GM21447 (cell line): ENCODE measurements at regions not wholly inside any gene's neighbourhood (a gene's known extent, or its start where the extent isn't known, plus 50 kb on each side); places are given as distances from the start of the nearest gene placed in this dataset.

Source experiments
- ATAC-seq: cut with Tn5 transposase; IDR thresholded peaks from one replicate; pipeline ENCODE4 v1.9.1; 2021; ENCODE audit not compliant: unreplicated experiment

DNA sequence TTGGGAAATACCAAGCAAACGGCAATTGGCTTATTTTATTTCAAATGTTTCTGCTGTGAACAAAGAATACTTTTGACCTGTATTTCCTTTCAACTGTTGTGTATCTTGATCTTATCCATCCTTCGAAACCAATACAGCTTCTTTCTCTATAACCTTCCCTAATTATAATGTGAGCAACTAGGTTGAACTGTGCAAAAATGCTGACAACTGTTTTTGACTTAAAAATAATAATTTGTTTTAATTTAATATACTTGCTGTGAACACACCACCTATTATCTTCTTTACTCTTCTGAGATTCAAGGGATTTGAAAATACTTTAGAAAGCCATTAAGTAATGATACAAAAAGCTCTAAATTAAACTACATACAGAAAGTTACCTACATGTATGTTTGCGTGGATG lies 682.5 kb upstream of the CCDC179 start:
- ATAC-seq = no peak

DNA sequence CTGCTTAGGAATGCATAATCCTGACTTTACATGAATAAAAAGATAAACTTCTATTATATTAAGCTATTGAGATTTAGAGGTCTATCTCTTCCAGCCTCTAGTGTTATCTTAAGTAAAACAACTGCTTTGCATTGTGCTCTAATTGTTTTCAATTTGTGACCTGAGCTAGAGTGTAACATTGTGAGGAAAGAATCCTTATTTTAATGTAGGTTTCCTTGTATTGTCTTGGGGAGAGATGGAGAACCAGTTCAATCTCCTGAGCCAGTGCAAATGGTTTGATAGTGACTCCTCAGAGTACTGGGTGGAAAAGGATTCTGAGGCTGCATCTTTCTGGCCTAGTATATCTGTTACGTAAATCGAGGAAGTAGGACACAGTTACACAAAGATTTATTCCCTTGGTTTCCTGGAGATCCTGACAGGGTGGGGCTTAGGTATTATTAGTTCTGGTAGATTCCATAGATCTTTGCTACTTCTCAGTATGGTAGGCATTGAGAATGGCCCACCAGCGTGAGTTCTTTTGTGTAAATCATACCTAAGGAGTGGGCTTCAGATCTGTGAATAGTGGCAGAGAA lies 683.5 kb upstream of the CCDC179 start:
- no peak for ATAC-seq

DNA sequence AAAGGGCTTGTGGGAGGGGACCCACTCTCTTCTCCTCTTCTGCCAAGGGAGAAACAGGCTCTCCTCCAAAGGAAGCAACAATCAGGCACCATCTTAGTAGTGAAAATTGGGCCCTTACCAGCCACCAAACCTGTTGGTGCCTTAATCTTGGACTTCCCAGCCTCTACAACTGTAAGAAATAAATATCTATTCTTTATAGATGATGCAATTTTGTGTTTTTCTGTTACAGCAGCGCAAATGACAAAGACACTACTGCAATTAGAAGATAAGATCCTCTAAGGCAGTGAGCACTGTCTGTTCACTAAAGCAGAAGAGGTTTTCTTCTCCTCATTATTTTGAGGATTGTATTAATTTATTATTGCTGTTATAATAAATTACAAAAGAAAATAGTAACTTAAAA lies 691.4 kb upstream of the CCDC179 start:
- ATAC-seq = no peak

DNA sequence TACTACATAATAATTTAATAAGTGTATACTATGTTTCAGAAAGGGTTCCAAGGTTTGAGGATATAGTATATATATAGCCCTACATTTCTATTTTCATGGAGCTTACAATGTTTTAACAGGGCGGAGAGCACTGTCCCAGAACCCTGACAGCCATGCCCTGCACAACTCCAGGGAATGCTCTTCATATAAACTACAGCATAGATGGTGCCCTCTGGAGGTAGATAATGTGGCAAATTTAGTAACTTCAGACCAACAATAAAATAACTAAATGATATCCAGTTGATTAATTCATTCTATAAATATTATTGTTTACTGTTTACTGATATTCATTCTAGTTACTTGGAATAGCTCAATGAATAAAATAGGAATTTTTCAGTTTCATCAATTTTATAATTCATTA lies 693.7 kb upstream of the CCDC179 start:
- no peak for ATAC-seq

DNA sequence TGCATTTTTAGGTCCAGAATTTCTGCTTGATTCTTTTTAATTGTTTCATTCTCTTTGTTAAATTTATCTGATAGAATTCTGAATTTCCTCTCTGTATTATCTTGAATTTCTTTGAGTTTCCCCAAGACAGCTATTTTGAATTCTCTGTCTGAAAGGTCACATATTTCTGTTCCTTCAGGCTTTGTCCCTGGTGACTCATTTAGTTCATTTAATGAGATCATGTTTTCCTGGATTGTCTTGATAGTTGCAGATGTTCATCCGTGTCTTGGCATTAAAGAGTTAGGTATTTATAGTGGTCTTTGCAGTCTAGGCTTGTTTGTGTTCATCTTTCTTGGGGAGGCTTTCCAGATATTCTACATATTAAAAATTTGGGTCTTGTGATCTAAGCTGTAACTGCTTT lies 694.8 kb upstream of the CCDC179 start:
- no peak for ATAC-seq

DNA sequence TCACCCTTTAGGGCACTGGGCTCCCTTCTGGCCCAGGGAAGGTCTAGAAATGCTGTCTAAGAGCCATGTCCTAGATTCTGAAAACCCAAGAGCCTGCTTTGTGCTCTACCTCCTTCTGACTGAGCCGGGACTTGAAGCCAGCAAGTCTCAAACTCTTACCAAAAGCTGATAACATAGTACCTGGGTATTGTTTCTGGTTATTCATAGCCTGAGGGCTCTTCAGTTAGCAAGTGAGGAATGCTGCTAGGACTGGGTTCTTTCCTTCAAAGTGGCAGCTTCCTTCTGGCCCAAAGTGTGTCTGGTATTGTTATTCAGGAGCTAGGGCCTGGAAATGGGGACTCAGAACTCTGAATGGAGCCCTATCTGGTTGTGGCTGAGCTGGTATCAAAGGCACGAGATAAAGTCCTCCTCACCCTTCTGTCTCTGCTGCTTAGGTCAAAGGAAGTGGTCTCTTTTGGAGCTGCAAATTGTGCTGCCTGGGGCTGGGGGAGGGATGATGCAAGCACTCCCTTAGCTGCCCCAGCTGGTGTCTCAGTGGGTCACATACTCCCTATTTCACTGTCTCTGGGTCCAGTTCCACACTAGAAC lies 696.0 kb upstream of the CCDC179 start:
- no peak for ATAC-seq

DNA sequence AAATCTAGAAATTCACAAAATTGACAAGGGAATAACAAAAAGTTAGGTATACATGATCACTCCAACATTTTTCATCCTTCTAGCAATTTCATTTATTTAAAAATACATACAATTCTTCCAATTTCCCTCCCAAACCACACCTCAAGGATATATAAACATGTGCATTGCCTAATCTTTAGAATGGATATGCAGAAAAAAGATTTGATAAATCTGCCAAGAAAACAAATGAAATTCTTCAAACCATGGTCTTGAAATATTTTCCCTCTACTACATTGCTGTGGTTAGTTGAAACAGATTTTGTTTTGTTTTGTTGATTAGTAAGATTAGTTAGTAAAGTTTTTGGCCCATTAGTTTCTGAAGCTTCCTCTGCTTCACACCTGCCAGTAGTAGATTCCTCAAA lies 703.3 kb upstream of the CCDC179 start:
- ATAC-seq = no peak

DNA sequence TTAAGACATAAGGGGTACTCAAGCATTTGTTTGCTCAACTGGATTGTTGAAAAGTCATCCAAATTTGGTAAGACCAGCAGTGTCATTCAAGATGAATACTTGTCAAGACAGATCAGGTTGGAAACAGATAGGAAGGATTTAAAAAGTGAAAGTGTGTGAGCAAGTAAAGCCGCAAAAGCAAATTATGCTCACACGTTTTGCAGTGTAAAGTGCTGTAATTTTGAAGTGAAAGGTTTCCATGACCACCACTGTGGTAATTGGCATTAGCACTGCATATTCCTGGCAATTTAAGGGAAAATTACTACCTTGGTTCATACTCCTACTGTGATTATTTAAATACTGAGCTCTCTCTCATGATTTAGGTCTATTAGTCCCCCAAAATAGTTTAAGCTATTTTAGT lies 704.1 kb upstream of the CCDC179 start:
- no peak for ATAC-seq

DNA sequence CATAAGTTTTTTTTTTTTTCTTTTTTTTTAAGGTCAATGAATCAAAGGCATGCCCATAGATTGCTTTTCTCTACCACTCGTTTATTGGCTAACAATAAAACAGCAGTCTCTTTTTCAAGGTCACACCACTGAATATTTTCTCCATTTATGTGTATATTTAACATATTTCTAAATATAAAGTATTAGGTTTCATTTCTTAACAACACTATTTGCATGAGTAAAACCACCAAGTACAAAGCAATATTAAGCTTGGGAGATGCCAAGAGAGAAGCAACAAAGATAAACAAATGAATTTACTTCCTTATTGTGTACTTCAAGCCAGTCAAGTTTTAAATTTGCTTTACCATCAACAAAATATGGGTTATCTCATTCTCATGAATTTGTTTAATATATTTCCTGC lies 708.9 kb upstream of the CCDC179 start:
- no peak for ATAC-seq

DNA sequence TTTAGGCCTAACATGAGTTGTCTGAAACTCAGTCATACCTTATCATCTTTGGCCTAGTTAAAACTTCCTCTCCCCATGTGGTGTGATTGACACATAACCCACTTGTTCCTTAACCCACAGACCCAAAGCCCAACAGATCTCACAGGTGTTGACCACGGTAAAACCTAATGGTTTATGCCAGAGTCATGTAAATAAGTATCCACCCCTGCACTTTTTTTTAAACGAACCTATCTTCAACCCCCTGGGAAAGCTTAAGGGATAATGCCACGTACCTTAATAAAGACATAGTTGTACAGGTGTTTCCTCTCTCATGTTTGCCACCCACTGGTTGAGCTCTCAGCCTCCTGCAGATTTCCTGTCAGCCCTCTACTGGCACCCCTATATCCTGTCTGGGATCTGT lies 709.3 kb upstream of the CCDC179 start:
- no peak for ATAC-seq

DNA sequence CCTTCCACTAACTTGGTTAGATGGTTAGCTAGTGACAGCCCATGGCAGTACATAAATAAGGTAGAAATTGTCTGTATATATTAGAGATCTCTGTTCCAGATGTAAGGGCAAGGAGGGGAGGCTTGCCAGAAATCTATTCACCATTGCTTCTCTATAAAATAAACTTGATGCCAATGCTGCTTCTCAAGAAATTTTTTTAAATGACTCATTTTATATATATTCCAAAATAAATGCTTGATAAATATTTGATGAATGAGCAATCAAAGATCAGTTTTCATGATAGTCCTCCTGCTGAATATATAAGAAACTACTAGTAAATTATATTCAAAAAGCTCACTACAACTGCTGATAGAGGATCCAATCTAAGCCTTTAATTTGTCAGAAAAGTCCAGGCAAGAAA lies 710.6 kb upstream of the CCDC179 start:
- ATAC-seq = no peak

DNA sequence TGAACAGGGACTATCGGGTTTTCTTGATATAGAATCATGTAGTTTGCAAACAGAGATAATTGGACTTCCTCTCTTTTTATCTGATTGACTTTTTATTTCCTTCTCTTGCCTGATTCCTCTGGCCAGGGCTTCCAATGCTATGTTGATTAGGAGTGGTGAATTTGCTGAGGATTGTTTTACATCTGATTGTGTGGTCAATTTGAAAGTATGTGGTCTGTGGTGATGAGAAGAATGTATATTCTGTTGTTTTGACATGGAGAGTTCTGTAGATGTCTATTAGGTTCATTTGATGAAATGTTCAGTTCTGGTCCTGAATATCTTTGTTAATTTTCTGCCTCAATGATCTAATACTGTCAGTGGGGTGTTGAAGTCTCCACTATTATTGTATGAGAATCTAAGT lies 713.2 kb upstream of the CCDC179 start:
- ATAC-seq = no peak

DNA sequence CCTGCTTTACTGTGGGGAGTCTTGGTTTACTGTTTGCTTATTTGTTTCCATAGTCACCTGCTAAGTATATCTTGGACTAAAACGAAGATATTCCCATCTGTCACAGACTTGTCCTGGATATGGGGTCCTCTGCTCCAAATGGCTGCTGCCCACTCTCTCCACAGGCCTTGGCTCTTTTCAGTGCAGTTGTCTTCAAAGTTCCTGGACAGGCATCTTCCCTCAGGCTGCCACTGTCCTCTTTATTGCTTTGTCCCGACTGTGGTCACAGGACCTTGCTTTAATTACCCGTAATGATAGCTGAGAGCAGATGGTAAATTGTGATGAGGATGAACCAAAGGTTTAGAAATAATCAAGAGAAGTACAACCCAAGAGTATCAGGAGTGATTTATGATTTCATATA lies 713.9 kb upstream of the CCDC179 start:
- no peak for ATAC-seq

DNA sequence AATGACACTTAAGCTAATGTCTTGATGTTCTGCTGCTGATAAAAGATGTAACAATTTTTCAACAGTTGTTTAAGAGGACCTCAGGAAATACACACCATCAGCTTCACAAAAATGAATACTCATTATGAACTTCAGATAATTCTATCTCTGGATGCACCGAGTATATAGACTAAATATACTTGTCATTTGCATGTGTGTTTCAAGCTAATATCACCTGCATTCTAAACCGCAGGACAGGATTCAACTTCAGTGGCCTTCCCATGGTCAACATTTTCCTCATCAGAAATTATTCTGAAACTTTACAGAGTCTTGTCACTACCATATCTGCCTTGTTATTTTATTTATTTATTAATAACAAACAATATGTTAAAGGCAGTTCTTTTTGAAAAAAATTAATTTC lies 717.0 kb upstream of the CCDC179 start:
- ATAC-seq = no peak

DNA sequence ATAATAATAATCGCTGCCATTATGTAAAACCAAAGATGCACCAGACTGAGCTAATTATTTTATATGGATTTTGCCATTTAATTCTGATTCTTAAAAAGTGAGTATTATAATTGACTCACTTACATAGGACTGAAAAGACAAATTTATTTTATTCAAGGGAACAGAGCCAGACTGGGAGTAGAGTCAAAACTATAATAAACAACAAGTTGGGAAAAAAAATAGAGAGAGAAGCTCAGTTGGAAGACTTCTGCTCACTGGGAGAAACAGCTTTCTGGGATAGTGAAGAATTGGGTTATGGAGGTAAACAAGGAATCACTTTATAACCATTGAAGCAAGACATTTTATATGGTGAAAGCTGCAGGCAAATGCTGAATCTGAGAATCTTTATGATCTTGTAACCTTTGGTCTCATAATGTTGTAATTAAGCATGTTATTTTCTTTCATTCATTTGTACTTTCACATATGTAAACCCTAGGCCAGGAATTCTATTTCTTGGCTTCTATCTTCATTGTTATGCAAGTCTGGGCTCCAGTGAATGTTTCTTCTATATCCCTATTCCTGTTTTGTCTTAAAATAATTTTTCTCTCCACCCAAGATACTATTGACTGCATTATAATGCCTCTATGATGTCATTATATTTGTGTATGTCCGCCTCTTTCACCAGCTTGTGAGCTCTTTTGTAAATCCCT lies 725.3 kb upstream of the CCDC179 start:
- no peak for ATAC-seq

DNA sequence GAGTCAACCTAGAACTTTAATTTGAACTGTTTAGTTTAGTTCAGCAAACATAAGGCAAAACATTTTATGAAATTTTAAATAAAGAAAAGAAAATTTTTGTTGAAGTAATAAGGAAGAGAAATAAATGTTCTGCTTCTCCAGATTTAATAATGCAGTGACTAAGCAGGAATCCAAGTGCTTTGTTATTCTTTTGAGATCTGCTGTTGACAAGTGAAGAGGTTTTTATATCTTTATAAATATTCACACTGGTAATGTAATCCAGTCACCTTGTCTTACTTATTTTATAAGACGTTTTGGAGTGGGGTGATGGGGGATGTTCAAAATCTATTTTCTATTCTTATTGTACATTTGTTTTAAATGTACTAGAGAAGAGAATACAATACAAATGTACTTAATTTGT lies 725.9 kb upstream of the CCDC179 start:
- no peak for ATAC-seq

DNA sequence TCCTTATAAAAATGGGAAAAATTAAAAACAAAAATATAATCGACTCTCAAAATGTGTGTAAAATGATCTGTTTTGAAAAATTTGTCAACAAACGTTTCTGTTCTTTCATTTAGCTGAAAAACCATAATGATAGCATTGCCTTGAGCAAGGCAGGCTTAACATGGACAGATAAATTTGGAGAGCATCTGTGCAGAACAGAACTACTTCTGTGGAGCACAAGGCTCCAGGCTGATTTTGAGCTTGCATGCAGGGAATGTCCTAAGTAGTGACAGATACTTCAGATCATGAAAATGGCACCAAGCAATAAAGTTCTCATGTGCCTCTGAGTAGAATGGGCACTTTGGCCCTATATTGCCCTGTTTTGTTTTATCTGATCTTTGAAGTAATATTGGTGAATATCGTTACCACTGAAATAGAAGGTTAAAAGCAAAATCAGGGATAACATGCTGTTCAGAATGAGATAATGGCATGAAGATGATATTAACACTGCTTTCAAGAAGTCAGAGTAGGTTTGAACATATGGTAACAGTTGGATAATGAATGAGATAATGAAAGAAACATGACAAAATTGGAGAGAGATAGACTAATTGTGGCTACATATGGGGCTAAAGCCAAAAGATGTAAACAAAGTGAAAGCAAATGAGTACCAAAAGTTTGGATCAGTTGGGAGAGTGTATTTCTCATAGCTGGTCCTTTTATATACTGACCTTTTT lies 730.5 kb upstream of the CCDC179 start:
- no peak for ATAC-seq

DNA sequence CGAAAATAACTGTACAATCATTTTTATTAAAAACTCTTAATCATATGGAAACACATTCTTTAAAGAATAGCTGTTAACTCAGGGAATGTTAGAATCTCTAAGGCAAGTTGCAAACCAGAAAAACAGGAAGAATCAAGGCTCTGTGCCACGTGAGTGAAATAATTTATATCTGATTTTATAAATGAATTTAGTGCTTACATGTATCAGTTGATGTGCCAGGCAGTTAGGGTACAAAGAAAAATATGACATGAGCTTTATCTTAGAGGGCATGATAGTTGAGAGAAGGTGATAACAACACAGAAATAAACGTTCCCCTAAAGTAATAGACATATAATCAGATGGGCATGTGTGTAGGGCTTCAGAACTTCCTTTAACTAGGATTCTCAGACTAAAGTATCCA lies 734.5 kb upstream of the CCDC179 start:
- no peak for ATAC-seq

DNA sequence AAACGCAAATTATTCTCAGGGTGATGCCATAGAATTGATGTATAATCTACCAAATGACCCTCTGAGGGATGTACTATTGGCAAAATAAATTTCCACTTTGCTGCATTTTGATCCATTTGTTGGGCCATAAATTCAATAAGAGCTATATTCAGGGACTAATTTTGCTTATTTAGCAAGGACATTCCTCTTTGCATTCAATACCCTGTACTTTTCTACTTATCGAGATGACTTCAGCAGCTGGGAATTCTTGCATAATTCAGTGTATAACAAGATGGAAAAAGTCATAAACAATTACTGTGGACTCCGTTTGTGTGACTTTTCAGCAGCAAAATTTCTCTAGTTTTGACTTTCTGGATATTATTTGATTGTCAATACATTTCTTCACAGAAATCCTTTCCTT lies 744.7 kb upstream of the CCDC179 start:
- no peak for ATAC-seq

DNA sequence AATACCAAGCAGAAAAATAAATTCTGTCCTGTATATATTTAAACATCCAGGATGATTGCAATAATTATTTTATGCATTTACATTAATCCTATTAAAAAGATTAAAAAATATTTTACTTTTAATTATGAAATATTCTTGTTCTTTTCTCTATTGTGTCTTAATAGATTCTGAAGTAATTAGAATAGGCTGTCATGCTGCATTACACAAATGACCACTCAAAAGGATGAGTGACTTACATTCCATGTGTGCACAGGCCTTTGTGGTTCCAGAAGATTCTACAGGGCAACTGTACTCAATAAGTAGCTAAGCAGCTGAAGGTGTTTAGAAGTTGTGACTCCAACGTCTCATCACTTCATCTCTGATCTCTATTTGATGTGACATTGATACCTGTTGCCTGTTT lies 745.9 kb upstream of the CCDC179 start:
- ATAC-seq = no peak

DNA sequence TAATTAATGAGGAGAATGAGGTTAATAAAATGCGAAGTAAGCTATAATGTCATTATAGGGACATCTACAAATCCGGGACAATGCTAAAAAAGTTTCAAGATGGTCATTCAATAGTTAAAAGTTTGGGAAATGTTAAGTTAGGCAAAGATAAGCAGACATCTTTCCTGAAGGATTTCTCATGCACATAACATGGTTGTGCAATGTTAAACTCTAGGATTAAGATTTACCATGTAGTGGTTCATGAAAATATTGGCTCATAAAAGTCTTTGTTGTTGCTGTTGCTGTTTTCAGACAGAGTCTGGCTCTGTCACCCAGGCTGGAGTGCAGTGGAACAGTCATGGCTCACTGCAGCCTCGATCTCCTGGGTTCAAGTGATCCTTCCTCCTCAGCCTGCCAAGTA lies 751.5 kb upstream of the CCDC179 start:
- ATAC-seq = no peak

DNA sequence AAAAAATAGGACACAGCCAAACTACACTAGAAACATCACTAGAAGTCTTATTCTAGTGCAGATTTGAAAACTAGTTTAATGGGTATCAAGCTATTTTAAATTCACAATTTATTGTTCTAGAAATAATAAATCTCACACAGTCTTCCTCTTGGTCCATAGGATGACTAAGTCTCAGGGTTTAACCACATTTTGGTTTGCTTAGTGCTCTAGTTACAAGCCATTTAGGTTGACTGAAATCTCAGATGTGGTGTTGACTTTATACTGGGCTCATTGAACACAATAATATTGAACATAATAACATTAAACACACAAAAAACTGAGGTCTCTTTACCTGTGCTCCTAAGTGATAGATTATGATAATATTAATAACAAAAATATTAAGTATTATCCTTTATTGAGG lies 760.3 kb upstream of the CCDC179 start:
- ATAC-seq = no peak
